Panc1 (cell line): ENCODE measurements at regions not wholly inside any gene's neighbourhood (a gene's known extent, or its start where the extent isn't known, plus 50 kb on each side); places are given as distances from the start of the nearest gene placed in this dataset.

Experiments
- ATAC-seq: fragments of 200-7000 bp; cut with Tn5 transposase; 2 replicates; pipeline ENCODE4 v1.9.1; 2020; ENCODE audit warnings: mild to moderate bottlenecking, moderate library complexity
- BruUV-seq: library from RNA; stranded (reverse); fragments of 400-500 nt; replicated peaks from 2 replicates; lab custom pipeline; 2021; lab: Mats Ljungman, UMichigan
- CTCF ChIA-PET: fragments of 300-600 bp; sonication (Branson Sonifier 250); formaldehyde crosslinking; loops from one replicate; lab custom pipeline; 2022; ENCODE audit warnings: antibody characterized with exemption; lab: Charles Lee
- POLR2A ChIA-PET: fragments of 300-600 bp; sonication (Branson Sonifier 250); formaldehyde crosslinking; loops from one replicate; lab custom pipeline; 2022; ENCODE audit warnings: antibody characterized with exemption; lab: Charles Lee
- DNase-seq: peaks from one replicate; pipeline ENCODE4 v3.0.0-alpha.2; 2010; ENCODE audit warnings: low read depth, low spot score
- H3K27ac ChIP-seq: 2 replicates; pipeline ENCODE4 v1.5.1; 2011; ENCODE audit warnings: mild to moderate bottlenecking, low read length, inconsistent platforms
- H3K27me3 ChIP-seq: fragments of 200-500 bp; sonication (Bioruptor generic); 2 replicates; pipeline ENCODE4 v1.6.0; 2014; ENCODE audit warnings: low read length, inconsistent platforms; ENCODE audit not compliant: control insufficient read depth, insufficient read depth
- H3K36me3 ChIP-seq: fragments of 200-500 bp; sonication (Bioruptor generic); 2 replicates; pipeline ENCODE4 v1.5.1; 2014; ENCODE audit warnings: inconsistent platforms, mild to moderate bottlenecking, low read length, moderate library complexity; ENCODE audit not compliant: control insufficient read depth, insufficient read depth
- H3K4me1 ChIP-seq: 2 replicates; pipeline ENCODE4 v1.5.1; 2011; ENCODE audit warnings: inconsistent platforms, mild to moderate bottlenecking, low read length, moderate library complexity; ENCODE audit not compliant: control insufficient read depth, insufficient read depth
- H3K4me3 ChIP-seq, 2 experiments: 2 replicates each; pipeline ENCODE4 v1.5.1; 2011 to 2012; ENCODE audit warnings: low read depth in 2 of 2, low read length in 2 of 2, mild to moderate bottlenecking in 2 of 2, inconsistent platforms in 1 of 2, moderate library complexity in 1 of 2
- H3K9me3 ChIP-seq: fragments of 200-500 bp; sonication (Bioruptor generic); 2 replicates; pipeline ENCODE4 v1.5.1; 2014; ENCODE audit warnings: low read depth, mild to moderate bottlenecking, inconsistent platforms, low read length, moderate library complexity; ENCODE audit not compliant: control insufficient read depth, insufficient read depth
- POLR2AphosphoS5 ChIP-seq: IDR thresholded peaks from 2 replicates; pipeline ENCODE4 v1.6.1; 2012; ENCODE audit warnings: mild to moderate bottlenecking, low read depth, low read length, moderate library complexity
- SIN3A ChIP-seq: IDR thresholded peaks from 2 replicates; pipeline ENCODE4 v1.6.1; 2012; ENCODE audit warnings: low read depth, mild to moderate bottlenecking, low read length, moderate library complexity, borderline replicate concordance; ENCODE audit not compliant: insufficient read depth
- TCF7L2 ChIP-seq: IDR thresholded peaks from 2 replicates; pipeline ENCODE4 v1.6.1; 2011; ENCODE audit warnings: mild to moderate bottlenecking, low read depth, low read length, inconsistent platforms
- in situ Hi-C: cut with HindIII; loops from 2 replicates; pipeline ENCODE4 v1.10.0; 2016; ENCODE audit warnings: low sequenced_read_pairs, low pct_unique_long_range_greater_than_20kb
- intact Hi-C: fragments of 100-400 bp; cut with micrococcal nuclease; formaldehyde crosslinking; loops from one replicate; pipeline ENCODE4 v1.10.0; 2022; ENCODE audit not compliant: unreplicated experiment
- TF ChIP-seq, protein P1 (sequence below): fragments of 450-650 bp; IDR thresholded peaks from 2 replicates; pipeline ENCODE4 v1.5.1; 2017; ENCODE audit warnings: mild to moderate bottlenecking
- TF ChIP-seq, protein P2 (sequence below), 2 experiments: IDR thresholded peaks; 2 replicates each; pipeline ENCODE4 v1.6.1; 2011 to 2012; ENCODE audit warnings: low read depth in 2 of 2, control low read depth in 1 of 2, low read length in 1 of 2, mild to moderate bottlenecking in 1 of 2, moderate library complexity in 1 of 2; ENCODE audit not compliant: insufficient read depth in 1 of 2

DNA sequence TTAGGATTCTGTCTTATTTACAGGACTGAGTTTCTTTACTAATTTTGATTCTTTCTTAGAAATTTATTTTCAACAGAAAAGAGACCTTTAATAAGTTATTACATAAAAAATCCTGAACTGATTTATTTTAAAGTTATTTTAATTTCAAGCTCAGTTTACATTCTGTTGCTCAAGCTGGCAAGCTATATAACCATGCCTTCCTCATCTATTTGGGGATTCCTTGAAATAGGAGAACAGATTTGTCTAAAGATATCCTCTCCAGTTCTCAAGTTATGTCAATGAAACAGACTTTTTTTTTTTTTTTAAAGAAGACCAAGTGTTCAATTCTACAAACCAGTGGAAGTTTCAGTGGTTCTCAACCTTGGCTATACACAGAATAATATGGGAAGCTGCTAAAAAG lies 103.3 kb upstream of the TRHDE start:
- intact Hi-C loops (no loop called here), in situ Hi-C loops (no loop called here)
- ATAC-seq (no peak), DNase-seq (no peak)
- H3K36me3 ChIP-seq: no peaks in the 10 kb centered on the region
- no peaks in the 10 kb centered on the region for H3K9me3 ChIP-seq
- H3K27ac ChIP-seq: no peak overlapping the region
- H3K4me1 ChIP-seq: no peaks in the 10 kb centered on the region
- TF ChIP-seq POLR2AphosphoS5 (no peak), SIN3A (no peak), TCF7L2 (no peak)
- TF ChIP-seq, protein P1, sequence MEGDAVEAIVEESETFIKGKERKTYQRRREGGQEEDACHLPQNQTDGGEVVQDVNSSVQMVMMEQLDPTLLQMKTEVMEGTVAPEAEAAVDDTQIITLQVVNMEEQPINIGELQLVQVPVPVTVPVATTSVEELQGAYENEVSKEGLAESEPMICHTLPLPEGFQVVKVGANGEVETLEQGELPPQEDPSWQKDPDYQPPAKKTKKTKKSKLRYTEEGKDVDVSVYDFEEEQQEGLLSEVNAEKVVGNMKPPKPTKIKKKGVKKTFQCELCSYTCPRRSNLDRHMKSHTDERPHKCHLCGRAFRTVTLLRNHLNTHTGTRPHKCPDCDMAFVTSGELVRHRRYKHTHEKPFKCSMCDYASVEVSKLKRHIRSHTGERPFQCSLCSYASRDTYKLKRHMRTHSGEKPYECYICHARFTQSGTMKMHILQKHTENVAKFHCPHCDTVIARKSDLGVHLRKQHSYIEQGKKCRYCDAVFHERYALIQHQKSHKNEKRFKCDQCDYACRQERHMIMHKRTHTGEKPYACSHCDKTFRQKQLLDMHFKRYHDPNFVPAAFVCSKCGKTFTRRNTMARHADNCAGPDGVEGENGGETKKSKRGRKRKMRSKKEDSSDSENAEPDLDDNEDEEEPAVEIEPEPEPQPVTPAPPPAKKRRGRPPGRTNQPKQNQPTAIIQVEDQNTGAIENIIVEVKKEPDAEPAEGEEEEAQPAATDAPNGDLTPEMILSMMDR: no peak
- TF ChIP-seq, protein P2, sequence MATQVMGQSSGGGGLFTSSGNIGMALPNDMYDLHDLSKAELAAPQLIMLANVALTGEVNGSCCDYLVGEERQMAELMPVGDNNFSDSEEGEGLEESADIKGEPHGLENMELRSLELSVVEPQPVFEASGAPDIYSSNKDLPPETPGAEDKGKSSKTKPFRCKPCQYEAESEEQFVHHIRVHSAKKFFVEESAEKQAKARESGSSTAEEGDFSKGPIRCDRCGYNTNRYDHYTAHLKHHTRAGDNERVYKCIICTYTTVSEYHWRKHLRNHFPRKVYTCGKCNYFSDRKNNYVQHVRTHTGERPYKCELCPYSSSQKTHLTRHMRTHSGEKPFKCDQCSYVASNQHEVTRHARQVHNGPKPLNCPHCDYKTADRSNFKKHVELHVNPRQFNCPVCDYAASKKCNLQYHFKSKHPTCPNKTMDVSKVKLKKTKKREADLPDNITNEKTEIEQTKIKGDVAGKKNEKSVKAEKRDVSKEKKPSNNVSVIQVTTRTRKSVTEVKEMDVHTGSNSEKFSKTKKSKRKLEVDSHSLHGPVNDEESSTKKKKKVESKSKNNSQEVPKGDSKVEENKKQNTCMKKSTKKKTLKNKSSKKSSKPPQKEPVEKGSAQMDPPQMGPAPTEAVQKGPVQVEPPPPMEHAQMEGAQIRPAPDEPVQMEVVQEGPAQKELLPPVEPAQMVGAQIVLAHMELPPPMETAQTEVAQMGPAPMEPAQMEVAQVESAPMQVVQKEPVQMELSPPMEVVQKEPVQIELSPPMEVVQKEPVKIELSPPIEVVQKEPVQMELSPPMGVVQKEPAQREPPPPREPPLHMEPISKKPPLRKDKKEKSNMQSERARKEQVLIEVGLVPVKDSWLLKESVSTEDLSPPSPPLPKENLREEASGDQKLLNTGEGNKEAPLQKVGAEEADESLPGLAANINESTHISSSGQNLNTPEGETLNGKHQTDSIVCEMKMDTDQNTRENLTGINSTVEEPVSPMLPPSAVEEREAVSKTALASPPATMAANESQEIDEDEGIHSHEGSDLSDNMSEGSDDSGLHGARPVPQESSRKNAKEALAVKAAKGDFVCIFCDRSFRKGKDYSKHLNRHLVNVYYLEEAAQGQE (IDR thresholded peaks at IDR 0.05; ENCODE audit: insufficient read depth in 1 of 2, low read depth in 2 of 2, low read length in 1 of 2): no peak
- H3K4me3 ChIP-seq: no peak overlapping the region
- ChIA-PET POLR2A (no interaction called here), CTCF (no interaction called here)
- no peaks in the 10 kb centered on the region for H3K27me3 ChIP-seq
- BruUV-seq: no TSS peak

DNA sequence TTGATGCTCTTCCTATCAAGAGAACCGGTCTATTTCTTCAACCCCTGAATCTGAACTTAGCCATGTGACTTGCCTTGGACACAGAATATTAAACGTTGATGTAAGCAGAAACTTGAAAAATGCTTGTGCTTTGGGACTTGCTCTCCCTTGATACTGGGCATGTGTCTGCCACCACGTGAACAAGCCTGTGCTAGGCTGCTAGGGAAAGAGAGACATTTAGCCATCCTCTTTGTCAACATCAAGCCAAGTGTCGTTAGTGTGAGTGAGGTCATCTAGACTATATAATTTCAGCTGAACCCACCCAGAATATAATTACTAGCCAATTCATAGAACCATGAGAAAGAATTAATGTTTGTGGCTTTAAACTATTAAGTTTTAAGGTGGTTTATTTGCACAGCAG lies 98.2 kb upstream of the TRHDE start:
- no peak overlapping the region for H3K4me3 ChIP-seq
- no peaks in the 10 kb centered on the region for H3K9me3 ChIP-seq
- BruUV-seq: no TSS peak
- TF ChIP-seq TCF7L2 (no peak), POLR2AphosphoS5 (no peak), SIN3A (no peak)
- TF ChIP-seq, protein P1: no peak
- TF ChIP-seq, protein P2 (IDR thresholded peaks at IDR 0.05; ENCODE audit: insufficient read depth in 1 of 2, low read depth in 2 of 2, low read length in 1 of 2): no peak
- ChIA-PET CTCF (no interaction called here), POLR2A (no interaction called here)
- H3K27ac ChIP-seq: no peak overlapping the region
- H3K4me1 ChIP-seq: no peaks in the 10 kb centered on the region
- DNase-seq (no peak), ATAC-seq (no peak)
- in situ Hi-C loops: no loop called here
- intact Hi-C loops: no loop called here
- no peaks in the 10 kb centered on the region for H3K36me3 ChIP-seq
- no peaks in the 10 kb centered on the region for H3K27me3 ChIP-seq
